SKM-1 treated with dmso at 0.1 percent for 144 hours (cell line): ENCODE measurements at regions not wholly inside any gene's neighbourhood (a gene's known extent, or its start where the extent isn't known, plus 50 kb on each side); places are given as distances from the start of the nearest gene placed in this dataset.

Source experiments
- DNase-seq: peaks from one replicate; lab custom pipeline; 2025; ENCODE audit not compliant: unreplicated experiment; lab: John Stamatoyannopoulos, UW

DNA sequence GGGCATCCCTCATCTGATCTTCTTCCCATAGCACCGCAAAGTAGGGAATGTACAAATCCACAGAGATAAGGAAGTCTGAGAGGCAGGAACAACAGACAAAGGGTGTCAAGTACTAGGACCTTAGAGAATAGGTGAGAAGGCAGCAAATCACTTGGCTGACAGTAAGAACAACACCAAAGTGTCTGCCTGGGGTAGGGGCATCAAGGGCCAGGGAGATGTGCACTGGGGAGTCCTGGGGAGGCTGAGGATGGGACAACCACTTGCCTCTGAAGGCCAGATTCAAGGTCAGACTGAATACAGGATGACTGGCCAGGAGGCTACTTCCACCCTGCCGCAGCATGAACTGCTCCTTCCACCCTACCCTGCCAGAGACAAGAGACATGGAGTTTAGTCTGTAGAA is 1040.8 kb downstream of the BCL11B start:
- no peak for DNase-seq

DNA sequence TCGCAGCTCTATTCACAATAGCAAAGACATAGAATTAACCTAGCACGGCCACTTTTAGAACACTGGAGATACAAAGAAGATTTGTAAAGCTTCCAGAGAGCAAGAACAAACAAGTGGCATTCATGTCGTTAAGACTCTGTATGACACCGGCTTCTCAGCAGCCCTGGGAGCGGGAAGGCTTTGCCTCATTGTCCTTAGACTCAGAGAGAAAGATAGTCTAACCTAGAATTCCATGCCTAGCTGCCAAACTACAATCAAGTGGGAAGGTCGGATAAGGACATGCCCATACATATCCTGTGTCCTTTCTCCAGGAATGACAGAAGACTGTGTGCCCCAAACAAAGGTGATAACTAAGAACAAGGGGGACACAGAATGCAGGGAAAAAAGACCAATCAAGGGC is 1038.3 kb downstream of the BCL11B start:
- DNase-seq: no peak

DNA sequence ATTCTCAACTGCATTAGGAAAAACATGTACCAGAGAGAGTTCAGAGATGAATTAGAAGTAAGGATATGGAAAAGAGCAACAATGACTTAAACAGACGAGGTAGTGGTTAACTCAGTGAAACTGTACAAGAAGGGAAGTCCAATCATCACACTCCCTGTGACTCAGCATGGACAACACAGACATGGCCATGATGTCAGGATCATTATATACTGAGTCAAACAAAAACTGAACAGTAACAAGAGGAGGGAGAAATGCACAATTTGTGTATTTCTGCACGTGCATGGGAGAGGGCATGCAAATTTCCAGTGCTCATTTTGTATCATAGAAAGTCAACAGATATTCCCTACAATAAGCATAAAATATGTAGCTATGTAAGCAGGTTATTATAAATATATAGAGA is 1037.8 kb downstream of the BCL11B start:
- no peak for DNase-seq

DNA sequence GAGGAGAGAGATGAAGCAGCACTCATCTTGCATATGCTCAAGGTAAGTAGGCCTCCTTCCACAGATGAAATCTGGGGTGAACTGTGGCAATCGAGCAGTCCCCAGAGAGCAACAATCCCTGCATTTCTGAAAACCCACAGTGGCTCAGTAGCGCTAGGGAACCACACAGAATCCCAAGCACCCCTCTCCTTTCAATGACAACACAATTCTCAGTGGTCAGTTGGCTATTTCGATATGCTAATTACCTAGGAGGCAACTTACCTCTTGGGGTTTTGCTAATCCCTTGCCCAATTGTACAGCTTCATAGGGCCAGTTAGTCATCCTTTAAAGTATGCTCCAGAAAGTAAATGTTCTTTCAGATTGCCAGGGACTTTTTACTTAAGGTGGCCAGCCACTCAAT is 1035.7 kb downstream of the BCL11B start:
- no peak for DNase-seq

DNA sequence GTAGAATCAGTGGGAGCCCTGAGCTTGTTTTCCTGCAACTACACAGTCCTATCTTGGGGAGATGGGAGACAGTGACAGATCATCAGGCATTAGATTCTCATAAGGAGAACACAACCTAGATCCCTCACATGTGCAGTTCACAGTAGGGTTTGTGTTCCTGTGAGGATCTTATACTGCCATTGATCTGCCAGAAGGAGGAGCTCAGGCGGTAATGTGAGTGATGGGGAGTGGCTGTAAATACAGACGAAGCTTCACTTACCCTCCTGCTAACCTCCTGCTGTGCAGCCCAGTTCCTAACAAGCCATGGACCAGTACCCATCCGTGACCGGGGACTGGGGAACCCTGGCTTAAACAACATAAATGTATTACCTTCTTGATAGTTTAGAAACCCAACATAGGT is 1034.1 kb downstream of the BCL11B start:
- DNase-seq: no peak

DNA sequence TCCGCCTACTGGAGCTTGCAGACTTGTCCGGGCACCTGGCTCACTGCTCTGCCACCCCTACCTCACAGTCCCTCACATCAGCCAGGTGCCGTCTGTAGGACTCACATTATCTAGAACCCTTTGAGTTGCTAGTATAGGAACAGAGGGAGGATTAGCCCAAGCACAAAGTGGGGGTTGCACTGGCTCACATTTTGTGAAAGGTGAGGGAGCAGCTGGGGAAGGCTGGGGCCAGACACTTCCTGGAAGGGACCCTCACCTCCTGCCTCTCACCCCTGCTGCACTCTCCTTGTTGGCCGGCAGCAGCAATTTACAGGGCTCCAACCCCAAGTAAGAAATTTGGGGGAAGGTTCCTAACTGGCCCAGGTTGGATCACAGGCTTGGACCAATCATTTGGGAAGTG is 1031.6 kb downstream of the BCL11B start:
- DNase-seq: no peak

DNA sequence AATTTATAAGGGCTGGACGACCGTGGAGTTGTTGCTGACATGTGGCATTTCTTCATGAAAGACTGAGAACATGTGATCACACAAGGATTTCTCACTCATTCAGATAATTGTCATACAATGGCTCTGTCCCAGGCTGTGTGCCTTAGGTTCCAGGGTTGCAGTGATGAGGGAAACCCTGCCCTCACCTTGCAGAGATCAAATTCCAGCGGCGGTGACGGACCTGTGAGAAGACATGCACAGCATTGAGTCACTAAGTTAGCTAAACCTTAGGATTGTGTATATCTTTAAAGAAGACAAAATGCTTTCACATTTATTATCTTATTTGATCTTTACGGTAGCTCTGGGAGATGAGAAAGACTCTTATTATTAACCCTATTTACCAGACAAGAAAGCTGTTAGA is 1029.1 kb downstream of the BCL11B start:
- DNase-seq: no peak

DNA sequence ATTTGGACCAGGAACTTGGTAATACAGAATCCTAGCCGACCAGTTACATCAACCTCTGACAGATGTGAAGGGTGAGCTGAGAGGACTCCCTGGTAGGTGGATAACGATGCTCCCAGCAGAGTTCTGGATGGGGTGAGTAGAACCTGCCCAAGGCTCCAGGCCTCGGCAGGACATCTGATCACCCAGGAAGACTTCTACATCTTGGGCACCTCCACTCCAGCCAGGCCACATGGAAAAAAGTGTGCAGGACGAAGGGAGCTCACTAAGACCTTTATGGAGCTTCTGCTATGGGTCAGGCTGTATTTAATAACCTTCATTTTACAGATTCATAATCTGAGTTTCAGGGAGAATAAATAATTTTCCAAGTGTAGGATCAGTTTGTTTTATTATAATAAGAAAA is 1028.7 kb downstream of the BCL11B start:
- no peak for DNase-seq

DNA sequence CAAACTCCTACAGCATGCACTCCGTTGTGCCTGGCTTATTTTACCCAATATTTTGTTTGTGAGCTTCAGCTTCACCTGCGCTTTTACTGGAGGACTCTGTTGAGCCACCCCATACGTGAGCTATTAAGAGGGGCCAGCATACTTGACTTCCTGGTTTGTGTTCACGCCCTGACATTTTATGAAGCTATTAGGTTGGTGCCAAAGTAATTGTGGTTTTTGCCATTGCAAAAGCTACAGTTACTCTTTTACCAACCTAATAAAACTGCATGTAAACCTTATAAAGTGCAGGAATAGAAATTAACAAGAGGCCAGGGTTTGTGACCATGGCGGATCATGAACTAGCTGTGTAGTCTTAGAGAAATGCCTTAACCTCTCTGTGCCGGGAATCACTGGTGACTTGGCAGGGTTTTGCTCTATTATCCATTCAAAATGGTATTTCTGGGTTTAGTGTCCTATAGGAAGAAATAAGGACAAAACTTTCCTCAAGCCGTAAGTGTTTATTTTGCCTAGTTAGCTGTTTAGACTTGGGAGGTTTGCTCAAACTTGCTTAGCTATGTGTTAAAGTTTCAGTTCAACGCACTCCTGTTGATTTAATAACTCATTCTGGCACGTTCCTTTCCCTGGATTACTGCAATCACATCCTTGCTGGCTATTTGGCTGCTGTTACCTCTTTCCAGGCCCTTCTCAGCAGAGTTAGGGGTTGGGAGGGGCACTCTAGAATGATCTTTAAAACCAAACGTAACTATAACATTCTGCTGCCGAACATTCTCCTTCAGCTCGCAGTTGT is 1027.6 kb downstream of the BCL11B start:
- no peak for DNase-seq

DNA sequence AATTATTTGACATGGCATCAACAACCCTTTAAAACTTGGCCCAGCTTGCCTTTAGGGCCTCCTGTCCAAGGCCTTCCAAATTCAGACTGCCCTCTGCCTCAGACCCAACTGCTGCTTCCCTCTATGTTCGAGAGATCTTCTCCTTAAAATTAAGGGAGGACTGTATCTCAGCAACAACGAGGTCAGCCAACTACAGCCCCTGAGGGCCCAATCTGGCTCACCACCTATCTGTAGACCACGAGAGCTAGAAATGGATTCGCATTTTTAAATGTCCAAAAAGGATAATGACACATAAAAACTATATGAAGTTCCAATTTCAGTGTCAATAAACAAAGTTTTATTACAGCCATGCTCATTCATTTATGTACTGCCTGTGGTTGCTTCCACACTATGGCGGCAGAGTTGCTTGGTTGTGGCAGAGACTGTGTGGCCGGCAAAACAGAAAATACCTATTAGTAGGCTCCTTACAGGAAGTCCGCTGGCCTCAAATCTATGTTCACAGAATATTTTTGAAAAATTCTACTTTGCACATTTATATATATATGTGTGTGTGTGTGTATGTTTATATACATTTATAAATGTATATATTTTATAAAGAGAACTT is 1026.9 kb downstream of the BCL11B start:
- DNase-seq: no peak

DNA sequence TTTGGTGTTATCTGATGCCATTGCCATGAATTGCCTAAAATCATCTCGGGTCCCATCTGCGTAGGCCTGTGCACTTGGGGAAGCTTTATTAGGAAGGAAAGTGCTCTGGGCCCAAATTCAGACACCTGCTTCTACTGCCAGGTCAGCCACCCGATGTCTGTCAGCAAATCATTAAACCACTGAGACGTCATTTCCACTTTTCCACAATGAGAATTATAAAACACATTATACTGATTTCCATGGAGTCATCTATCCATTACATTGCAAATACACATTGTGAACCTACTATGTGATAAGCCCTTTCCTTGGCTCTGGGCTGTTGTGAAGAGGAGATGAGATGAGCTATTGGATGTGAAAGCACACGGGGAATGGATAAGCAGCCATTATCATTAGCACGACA is 1022.9 kb downstream of the BCL11B start:
- no peak for DNase-seq

DNA sequence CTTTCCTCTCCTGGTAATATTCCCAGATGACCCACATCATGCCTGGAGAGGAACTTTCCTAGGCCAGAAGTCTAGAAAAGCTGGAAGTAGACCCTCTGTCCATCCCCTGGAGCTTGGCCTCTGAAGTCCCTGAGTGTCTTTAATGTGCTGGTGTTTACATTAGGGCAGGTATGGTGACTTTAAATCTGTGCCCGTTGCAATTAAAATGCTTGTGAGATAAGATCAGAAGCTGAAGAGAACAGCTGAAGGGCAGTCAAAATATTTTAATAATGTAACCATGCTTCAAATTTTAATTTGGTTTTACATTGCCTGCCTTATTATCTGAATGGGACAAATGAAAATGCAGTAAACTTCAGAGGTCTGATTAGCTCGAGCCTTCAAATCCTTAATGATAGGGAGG is 1022.5 kb downstream of the BCL11B start:
- DNase-seq: no peak

DNA sequence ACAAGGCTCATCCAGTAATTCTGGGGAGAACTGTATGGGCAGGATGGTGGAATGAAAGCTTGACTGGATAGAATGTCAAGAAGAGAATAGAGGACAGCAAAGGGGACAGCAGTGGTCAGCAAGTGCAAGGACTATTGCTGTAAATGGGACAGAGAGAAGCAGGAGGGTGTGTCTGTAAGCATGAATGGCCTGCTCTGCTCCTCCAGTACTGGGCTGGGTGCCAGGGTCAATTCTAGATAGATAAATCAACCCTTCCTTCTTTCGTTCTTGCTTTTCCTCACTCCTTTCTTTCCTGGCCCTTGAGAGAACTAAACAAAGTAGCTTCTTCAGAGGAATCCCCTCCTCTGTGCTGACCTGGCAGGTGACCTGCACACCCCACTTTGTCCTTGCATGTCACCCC is 1019.2 kb downstream of the BCL11B start:
- DNase-seq: no peak

DNA sequence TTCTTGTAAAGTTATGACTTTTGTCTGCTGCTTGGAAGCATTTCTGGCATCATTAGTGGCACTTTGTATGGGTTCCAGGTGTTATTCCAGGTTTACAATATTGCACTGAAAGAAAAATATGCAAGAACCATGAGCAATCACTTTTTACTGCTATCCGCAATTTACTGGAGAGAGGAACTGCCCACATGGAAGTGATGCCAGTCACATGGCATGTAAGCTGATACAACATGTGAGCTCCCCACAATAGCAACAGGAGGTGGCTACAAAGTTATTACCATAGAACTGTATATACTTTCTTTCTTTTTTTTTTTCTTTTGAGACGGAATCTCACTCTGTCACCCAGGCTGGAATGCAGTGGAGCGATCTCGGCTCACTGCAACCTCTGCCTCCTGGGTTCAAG is 1012.1 kb downstream of the BCL11B start:
- DNase-seq: no peak

DNA sequence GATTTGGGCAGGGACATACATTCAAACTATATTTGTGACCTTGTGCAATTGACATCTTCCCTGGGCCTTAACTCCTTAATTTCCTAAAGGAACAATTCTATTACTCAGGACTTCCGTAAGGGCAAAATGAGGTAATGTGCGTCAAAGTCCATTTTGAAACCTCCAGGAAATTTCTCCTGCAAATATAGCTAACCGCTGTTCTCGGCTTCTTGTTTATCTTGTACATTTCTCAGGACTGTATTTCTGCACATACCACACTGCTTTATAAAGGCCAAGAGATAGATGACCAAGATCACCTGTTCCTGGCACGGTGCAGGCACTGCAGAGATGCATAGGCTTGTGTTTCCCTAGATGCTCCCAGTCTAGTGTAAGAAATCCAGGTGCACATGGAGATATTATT is 1009.4 kb downstream of the BCL11B start:
- no peak for DNase-seq

DNA sequence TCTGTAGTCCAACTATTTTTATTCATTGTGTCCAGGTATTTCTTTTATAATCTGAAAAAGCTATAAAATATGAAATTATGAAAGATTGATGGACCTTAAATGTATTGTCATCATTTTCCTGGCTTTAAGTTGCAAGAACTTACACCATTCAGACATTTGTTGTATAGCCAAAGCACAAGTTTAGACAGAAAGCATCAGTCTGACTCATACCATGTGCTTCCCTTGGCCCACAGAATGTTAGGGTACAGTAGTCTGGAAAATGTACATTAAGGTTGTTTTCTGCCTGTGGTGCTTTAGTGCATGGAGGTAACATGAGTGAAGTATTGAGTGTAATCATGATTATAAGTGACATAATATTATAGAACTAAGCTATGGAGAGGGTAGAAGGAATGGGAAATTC is 1002.5 kb downstream of the BCL11B start:
- DNase-seq: no peak

DNA sequence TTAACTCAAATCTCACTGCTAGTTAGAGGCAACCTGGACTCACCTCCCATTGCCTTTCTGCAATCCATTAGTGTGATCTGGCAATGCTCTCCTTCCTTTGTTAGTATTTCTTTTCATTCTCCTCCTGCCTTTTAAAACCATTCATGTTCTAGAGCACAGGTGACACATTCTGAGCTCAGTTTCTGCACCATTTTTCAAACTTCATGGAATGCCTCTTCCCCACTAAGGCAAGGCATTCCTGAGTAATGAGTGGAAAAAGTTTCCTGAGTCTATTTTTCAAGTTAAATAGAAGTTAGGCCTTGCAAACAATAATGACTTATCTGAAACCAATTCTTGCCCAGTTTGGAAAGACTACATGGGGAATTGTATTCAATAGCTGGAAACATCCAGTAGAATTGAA is 1001.8 kb downstream of the BCL11B start:
- no peak for DNase-seq

DNA sequence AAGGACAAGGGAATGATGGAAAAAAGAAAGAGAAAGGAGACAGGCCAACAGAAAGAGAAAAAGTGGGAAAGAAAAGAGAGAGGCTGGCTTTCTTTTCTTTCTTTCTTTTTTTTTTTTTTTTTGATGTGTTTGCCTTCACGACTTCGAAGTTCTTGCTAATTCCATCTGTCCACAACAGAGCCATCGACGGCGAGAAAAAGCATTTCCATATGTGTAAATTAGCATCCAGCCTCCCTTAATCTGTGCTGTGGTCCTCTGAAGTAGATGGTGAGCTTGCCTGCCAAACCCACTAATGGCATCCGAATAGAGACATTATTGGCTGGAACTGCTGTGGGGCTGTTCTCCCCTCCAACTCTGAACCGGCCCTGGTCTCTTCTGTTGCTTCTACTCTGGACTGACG is 997.4 kb downstream of the BCL11B start:
- no peak for DNase-seq

DNA sequence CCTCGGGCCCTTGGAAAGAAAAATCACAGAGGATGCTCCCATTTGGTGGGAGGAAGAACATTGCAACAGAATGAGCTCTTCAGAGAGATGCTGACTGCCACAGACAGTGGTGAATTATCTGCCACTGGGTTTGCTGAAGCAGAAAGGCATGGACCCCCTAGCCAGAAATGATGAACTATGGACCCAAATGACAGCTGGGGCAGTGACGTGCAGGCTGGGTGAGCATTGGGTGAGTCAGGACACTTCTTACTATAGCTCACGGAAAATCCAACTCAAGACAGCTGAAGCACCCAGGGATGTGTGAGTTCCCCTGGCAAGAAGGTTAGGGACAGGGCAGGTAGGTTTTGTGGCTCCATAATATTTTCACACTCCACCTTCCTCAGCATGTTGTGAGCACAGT is 993.2 kb downstream of the BCL11B start:
- no peak for DNase-seq

DNA sequence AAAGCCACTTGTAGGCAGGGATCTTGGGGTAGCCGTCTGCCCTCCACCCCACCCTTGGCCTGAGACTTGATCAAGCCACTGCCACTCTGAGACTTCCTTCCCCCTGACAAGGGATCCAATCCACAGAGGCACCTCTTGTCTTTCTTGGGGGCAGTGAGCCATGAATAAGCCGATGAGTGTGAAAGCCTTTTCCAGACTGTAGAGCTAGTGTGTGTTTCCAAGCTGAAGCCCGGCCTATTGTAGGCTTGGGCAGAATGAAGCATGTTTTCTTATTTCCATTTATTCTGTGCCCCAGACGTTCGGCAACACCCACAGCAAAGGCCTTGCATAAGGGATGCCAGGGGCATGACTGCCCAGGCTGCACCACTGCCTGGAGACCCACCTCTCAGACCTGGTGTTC is 991.6 kb downstream of the BCL11B start:
- DNase-seq: no peak

DNA sequence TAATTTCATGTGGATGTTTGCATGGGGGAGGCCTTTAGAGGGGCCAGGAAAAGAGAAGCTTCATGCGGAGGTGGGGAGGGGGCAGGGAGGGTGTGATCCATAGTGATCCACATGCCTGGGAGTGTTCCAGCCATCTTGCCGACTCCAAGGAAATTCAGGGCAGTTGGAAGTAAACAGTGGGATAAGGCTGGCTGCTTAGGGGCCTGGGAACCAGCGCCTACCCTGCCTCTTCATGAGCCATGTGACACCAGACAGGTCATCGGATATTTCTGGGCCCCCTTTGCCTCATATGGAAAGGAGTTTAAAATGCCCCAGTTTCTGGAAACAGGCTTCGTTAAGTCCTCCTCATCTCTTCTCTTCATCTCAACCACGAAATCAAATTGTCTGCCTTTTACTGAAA is 983.2 kb downstream of the BCL11B start:
- DNase-seq: no peak

DNA sequence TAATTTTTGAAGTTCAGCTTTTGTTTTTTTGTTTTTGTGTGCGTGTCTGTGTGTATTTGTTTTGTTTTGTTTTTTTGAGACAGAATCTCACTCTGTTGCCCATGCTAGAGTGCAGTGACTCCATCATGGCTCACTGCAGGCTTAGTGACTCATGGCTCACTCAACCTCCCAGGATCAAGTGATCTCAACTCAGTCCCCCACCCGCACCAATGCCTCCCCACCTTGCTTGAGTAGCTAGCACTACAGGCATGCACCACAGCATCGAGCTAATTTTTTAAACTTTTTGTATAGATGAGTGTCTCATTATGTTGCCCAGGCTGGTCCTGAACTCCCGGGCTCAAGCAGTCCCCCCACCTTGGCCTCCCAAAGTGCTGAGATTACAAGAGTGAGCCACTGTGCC is 981.4 kb downstream of the BCL11B start:
- no peak for DNase-seq

DNA sequence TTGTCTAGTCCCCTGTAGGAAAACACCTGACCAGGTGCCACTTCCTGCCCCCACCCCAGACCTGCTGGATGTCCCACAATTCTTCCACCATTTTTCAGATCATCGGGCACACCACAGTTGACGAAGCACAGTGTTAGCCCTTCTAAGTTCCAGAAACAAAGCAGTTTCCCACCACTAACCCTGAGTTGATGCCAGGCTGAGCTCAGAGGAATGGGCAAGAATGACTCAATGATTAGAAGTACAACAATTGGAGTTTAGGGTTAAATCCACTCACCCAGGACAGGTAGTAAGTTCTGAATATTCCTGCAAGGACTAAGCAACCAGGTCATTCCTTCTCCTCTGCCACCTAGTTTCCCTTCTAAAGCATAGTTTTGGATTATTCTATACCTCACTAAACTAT is 979.8 kb downstream of the BCL11B start:
- no peak for DNase-seq
